ENCODE measurements at regions not wholly inside any gene's neighbourhood (a gene's known extent, or its start where the extent isn't known, plus 50 kb on each side); places are given as distances from the start of the nearest gene placed in this dataset.
A peak's percentile ranks its signal among the peaks of the same experiment; 100 is the strongest.

DNA sequence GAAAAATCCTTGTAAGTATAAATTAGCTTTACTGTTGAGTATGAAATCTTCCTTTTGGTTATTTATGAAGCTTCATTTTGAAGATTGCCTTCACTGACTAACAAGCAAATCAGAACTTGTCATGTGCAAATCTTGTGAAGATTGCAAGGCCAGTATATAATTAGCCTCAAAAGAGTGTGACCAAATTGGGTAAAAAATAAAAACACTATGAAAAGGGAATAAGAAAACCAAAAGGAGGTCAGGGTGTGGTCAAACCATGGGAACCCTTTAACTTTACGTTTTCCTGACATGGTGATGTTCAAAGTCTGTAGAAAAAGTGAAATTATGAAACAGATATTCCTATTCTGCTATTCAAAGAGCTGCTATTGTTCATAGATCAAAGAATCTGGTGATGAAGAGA, 230.3 kb downstream of the BCAT1 start:
- WGBS (ENCODE audit: insufficient coverage): no CpG with 5 or more reads among the region's 1 CpG
- no peaks in the 10 kb centered on the region for H3K79me2 ChIP-seq (ENCODE audit: control insufficient read depth, insufficient read depth, low read length)
- H2AFZ ChIP-seq (ENCODE audit: insufficient read depth, low read depth, low read length, poor library complexity, severe bottlenecking): no peak overlapping the region
- no peaks in the 10 kb centered on the region for H4K20me1 ChIP-seq (ENCODE audit: control insufficient read depth, insufficient read depth, low read length, poor library complexity, severe bottlenecking)
- H3K4me3 Mint-ChIP-seq: no peak overlapping the region
- no peak for TF ChIP-seq EZH2 (IDR thresholded peaks at IDR 0.05; ENCODE audit: borderline replicate concordance, insufficient read depth, low read depth, low read length, poor library complexity, severe bottlenecking)
- no peak for TF ChIP-seq CTCF (IDR thresholded peaks at IDR 0.05)
- peaks cover 2% of the 10 kb centered on the region for H3K9me3 Mint-ChIP-seq (ENCODE audit: insufficient read depth)
- no peaks in the 10 kb centered on the region for H3K36me3 ChIP-seq (replicated peaks in 1 of 2; ENCODE audit: control extremely low read depth in 1 of 2, control insufficient read depth in 1 of 2, extremely low read depth in 1 of 2, insufficient read depth in 2 of 2, low read length in 1 of 2)
- CTCF ChIA-PET: no interaction called here
- no peak overlapping the region for H3K27ac Mint-ChIP-seq
- peaks cover 15% of the 10 kb centered on the region for H3K4me1 Mint-ChIP-seq
- H3K27me3 ChIP-seq (replicated peaks in 1 of 4; ENCODE audit: control extremely low read depth in 1 of 4, control insufficient read depth in 3 of 4, insufficient read depth in 4 of 4, low read length in 3 of 4): no peaks in the 10 kb centered on the region
- no peaks in the 10 kb centered on the region for H3K9me3 ChIP-seq (ENCODE audit: control extremely low read depth in 1 of 3, control insufficient read depth in 2 of 3, insufficient read depth in 1 of 3, low read length in 2 of 3)
- DNase-seq (no peak), ATAC-seq (ENCODE audit: low read depth) (no peak)
- intact Hi-C loops (cut with micrococcal nuclease): no loop called here
- no peak overlapping the region for H3K4me2 ChIP-seq (replicated peaks; ENCODE audit: low read depth, low read length, poor library complexity, severe bottlenecking)
- POLR2A ChIA-PET: interaction anchor here (0.6 kb wide), 1 partner anchor 155 kb away, joined by 6 read pairs; no protein-coding TSS in a partner anchor
- H3K4me3 ChIP-seq (ENCODE audit: control extremely low read depth in 1 of 5, extremely low read depth in 1 of 5, insufficient read depth in 1 of 5, low read depth in 2 of 5, low read length in 4 of 5): no peak overlapping the region
- H3K9ac ChIP-seq (ENCODE audit: low read length): no peak overlapping the region
- peaks cover 7 to 10% of the 10 kb centered on the region in 2 donors for H3K4me1 ChIP-seq (ENCODE audit: control insufficient read depth in 2 of 2, insufficient read depth in 2 of 2, low read length in 2 of 2)
- no peaks in the 10 kb centered on the region for H3K27me3 Mint-ChIP-seq
- peak overlapping the region in 1 of 2 donors; percentile 23 for H3K27ac ChIP-seq (ENCODE audit: low read length in 2 of 2)

DNA sequence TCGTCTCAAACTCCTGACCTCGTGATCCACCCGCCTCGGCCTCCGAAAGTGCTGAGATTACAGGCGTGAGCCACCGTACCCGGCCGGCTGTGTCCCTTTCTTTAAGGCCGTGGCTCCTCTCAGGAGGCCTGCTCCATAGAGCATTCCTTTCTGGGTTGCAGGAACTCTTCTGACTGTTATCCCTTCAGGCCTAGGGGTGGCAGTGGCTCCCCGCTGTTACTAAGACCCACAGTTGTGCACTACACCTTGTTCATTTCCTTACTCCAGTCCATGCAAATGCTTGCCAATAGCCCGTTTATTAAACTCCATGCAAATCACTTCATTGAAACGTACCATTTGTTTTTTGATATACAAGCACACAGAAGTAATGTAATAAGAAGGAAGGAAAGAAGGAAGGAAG, 234.7 kb downstream of the BCAT1 start:
- Mint-ChIP-seq H3K4me1 (peaks cover 10% of the 10 kb centered on the region), H3K27me3 (no peaks in the 10 kb centered on the region), H3K9me3 (ENCODE audit: insufficient read depth) (no peaks in the 10 kb centered on the region), H3K4me3 (no peak overlapping the region), H3K27ac (no peak overlapping the region)
- Histone ChIP-seq H3K36me3 (replicated peaks in 1 of 2; ENCODE audit: control extremely low read depth in 1 of 2, control insufficient read depth in 1 of 2, extremely low read depth in 1 of 2, insufficient read depth in 2 of 2, low read length in 1 of 2) (no peaks in the 10 kb centered on the region), H3K9me3 (ENCODE audit: control extremely low read depth in 1 of 3, control insufficient read depth in 2 of 3, insufficient read depth in 1 of 3, low read length in 2 of 3) (no peaks in the 10 kb centered on the region), H3K4me1 (ENCODE audit: control insufficient read depth in 2 of 2, insufficient read depth in 2 of 2, low read length in 2 of 2) (peaks cover 2 to 9% of the 10 kb centered on the region in 2 donors), H3K27ac (ENCODE audit: low read length in 2 of 2) (no peak overlapping the region), H3K27me3 (replicated peaks in 1 of 4; ENCODE audit: control extremely low read depth in 1 of 4, control insufficient read depth in 3 of 4, insufficient read depth in 4 of 4, low read length in 3 of 4) (no peaks in the 10 kb centered on the region), H3K4me2 (replicated peaks; ENCODE audit: low read depth, low read length, poor library complexity, severe bottlenecking) (no peak overlapping the region), H2AFZ (ENCODE audit: insufficient read depth, low read depth, low read length, poor library complexity, severe bottlenecking) (no peak overlapping the region), H3K9ac (ENCODE audit: low read length) (no peak overlapping the region), H4K20me1 (ENCODE audit: control insufficient read depth, insufficient read depth, low read length, poor library complexity, severe bottlenecking) (no peaks in the 10 kb centered on the region), H3K79me2 (ENCODE audit: control insufficient read depth, insufficient read depth, low read length) (no peaks in the 10 kb centered on the region), H3K4me3 (ENCODE audit: control extremely low read depth in 1 of 5, extremely low read depth in 1 of 5, insufficient read depth in 1 of 5, low read depth in 2 of 5, low read length in 4 of 5) (no peak overlapping the region)
- TF ChIP-seq CTCF (IDR thresholded peaks at IDR 0.05) (no peak), EZH2 (IDR thresholded peaks at IDR 0.05; ENCODE audit: borderline replicate concordance, insufficient read depth, low read depth, low read length, poor library complexity, severe bottlenecking) (no peak)
- POLR2A ChIA-PET: interaction anchor here (0.5 kb wide), 1 partner anchor 1518 kb away, joined by 5 read pairs; no protein-coding TSS in a partner anchor
- DNase-seq: no peak
- WGBS (ENCODE audit: insufficient coverage): 98% methylated on average over 10 of the region's 13 CpGs
- no peak for ATAC-seq (ENCODE audit: low read depth)
- intact Hi-C loops (cut with micrococcal nuclease): no loop called here
- CTCF ChIA-PET: no interaction called here
